ENCODE measurements at regions not wholly inside any gene's neighbourhood (a gene's known extent, or its start where the extent isn't known, plus 50 kb on each side); places are given as distances from the start of the nearest gene placed in this dataset.
"Not testable (repeated sequence)": the region's sequence is repeated elsewhere in the genome, so short reads cannot be mapped to it uniquely, and the experiment has no call there.

- not testable (repeated sequence) for DNase-seq (ENCODE audit: low read depth)
Measured at GRCh38 chr4:31750581-31750980, 1030.4 kb downstream of the PCDH7 start.

- no peak for DNase-seq (ENCODE audit: low read depth)
Measured at GRCh38 chr4:31755751-31756150, 1035.6 kb downstream of the PCDH7 start.

- DNase-seq (ENCODE audit: low read depth): no peak
Measured at GRCh38 chr4:31768756-31769155, 1048.6 kb downstream of the PCDH7 start.

GRCh38 chr4:31783311-31783710 lies 1063.1 kb downstream of the PCDH7 start:
- no peak for DNase-seq (ENCODE audit: low read depth)

- DNase-seq (ENCODE audit: low read depth): no peak
Measured at GRCh38 chr4:31784558-31784957, 1064.4 kb downstream of the PCDH7 start.

DNA sequence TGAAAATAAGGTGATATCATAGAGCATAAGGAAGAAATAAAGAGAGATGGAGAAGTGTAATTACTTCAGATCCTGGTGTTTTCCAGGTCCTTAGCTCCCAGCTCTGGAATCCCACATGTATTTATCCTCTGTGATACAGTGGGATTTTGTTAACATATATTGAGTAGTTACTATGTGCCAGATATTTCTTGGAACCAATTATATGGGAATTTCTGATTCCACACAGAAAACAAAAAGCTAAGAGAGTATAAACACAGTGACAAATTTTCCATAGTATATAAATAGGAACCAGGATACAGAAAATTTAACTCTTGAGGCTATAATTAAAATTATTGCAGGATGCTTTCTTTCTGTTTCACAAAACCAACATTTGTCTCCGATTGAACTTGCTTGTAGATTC lies 1067.5 kb downstream of the PCDH7 start:
- no peak for DNase-seq (ENCODE audit: low read depth)

- DNase-seq (ENCODE audit: low read depth): no peak
Measured at GRCh38 chr4:31788676-31789075, 1068.5 kb downstream of the PCDH7 start.

DNA sequence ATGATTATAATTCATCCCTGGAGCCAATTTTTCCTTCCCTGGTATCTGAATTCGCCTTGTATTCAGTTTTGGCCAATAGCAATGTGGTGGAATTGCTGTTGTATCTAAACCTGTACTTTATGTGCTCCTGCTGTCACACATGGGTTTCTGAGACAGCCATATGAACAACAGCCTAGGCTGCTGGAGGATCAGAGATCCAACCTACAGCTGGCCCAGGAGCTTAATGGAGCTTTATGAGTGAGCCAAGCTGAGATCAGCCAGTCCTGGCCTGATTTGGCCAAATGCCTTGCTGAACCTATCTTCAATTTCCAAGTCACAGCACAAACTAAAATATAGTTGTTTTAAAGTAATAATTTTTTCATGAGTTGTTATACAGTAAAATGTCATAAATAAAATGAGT lies 1071.5 kb downstream of the PCDH7 start:
- DNase-seq (ENCODE audit: low read depth): no peak

DNA sequence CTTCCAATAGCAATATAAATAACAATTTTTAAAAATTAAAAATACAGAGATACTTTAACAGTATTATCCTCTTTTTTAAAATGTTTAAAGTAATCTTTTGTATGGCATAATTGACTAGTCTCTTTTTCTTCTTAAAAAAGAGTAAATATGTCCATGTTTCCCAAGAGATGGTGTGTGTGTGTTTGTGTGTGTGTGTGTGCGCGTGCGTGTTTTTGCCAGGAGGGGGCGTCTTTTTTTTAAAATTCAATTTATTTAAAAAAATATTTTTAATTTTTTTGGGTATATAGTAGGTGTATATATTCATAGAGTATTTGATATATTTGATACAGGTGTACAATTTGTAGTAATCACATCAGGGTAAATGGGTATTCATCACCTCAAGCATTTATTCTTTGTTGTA lies 1073.7 kb downstream of the PCDH7 start:
- no peak for DNase-seq (ENCODE audit: low read depth)

DNA sequence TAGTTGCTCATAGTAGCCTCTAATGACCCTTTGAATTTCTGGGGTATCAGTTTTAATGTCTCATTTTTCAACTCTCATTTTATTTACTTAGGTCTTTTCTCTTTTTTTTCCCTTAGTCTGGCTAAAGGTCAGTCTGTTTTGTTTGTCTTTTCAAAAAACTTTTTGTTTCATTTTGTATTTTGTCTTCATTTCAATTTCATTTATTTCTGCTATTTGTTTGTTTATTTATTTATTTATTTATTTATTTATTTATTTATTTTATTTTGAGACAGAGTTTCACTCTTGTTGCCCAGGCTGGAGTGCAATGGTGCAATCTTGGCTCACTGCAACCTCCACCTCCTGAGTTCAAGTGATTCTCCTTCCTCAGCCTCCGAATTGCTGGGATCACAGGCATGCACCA lies 1076.9 kb downstream of the PCDH7 start:
- DNase-seq (ENCODE audit: low read depth): not testable (repeated sequence)

GRCh38 chr4:31803526-31804195 lies 1083.5 kb downstream of the PCDH7 start:
- no peak for DNase-seq (ENCODE audit: low read depth)

GRCh38 chr4:31807036-31807435 lies 1086.9 kb downstream of the PCDH7 start:
- DNase-seq (ENCODE audit: low read depth): no peak

DNA sequence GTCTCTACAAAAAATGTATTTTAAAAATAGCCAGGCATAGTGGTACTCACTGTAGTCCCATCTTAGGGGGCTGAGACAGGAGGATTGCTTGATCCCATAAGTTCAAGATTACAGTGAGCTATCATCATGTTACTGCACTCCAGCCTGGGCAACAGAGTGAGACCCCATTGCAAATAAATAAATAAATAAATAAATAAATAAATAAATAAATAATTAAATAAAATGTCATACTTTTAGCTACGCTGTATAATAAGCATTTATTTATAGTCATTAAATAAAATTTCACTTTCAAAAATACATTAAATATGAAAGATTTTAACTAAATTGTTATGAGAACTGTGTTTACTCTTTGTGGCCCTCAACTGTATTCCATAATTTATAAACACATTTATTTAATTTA lies 1124.2 kb downstream of the PCDH7 start:
- DNase-seq (ENCODE audit: low read depth): no peak

- DNase-seq (ENCODE audit: low read depth): no peak
Measured at GRCh38 chr4:31851946-31852345, 1131.8 kb downstream of the PCDH7 start.

DNA sequence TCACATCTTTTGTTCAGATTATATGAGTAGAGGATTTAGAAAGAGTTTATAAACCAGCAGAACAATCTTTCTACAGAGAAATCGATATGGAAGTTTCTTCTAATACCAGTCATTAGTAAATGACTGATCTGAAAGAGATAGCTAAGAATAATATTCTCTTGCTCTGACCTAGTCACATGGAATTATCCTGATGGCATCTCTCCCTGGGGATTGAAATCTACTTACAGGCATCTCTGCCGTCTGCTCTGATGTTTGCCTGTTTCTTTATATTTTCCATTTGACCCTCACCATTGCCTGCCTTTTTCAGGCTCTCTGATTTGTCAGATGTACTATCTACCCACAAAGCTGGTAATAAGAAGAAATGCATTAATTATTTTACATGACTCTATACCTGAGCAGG lies 1157.3 kb downstream of the PCDH7 start:
- DNase-seq (ENCODE audit: low read depth): no peak

DNA sequence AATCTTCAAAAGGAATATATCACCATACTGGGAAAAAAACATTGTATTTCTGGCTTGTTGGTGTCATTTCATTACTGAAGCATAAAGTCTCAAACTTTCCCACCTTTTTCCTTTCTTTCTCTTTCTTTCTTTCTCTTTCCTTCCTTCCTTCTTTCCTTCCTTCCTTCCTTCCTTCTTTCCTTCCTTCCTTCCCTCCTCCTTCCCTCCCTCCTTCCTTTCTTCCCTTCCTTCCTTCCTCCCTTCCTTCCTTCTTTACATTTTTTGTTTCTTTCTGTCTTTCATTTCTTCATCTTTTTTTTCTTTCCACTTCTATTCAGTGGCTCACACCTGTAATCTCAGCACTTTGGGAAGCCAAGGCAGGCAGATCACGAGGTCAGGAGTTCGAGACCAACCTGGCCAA lies 1160.7 kb downstream of the PCDH7 start:
- DNase-seq (ENCODE audit: low read depth): not testable (repeated sequence)

DNA sequence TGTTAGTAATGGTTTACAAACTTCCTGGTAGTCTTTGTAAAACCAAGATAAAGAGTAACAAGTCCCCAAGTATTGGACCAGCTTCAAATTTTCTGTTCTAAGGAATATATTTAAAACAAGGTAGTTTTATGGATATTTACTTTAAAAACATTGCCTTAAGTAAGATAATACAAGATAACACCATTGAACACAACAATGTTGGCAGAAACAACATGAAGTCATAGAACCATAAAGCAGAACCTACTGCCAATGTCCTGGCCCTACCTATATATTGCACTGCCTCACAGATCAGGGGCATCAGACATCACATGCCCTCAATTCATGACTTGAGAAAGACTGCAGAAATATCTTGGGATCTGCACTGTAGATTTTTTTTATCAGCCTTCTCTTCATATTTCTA lies 1176.2 kb downstream of the PCDH7 start:
- DNase-seq (ENCODE audit: low read depth): no peak

- DNase-seq (ENCODE audit: low read depth): no peak
Measured at GRCh38 chr4:31905363-31905762, 1185.2 kb downstream of the PCDH7 start.

DNA sequence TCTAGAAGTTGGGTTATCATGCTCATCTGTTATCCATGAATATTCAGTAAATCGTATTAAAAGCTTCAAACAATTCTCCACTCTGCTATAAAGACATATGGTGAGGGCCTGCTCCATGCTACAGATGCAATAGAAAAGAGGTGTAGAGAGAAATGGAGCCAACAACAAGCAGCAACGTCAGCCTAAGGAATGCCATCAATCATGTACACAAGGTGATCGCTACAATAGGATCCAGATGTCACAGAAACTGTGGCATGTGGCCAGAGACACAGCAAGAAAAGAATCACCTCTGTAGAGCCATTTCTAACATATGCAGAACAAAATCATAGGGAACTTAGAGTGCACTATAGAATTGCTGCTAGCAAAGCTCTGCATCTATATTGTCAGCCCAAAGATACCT lies 1188.1 kb downstream of the PCDH7 start:
- DNase-seq (ENCODE audit: low read depth): no peak

- DNase-seq (ENCODE audit: low read depth): no peak
Measured at GRCh38 chr4:31917334-31917733, 1197.2 kb downstream of the PCDH7 start.

GRCh38 chr4:31918891-31919290 lies 1198.7 kb downstream of the PCDH7 start:
- no peak for DNase-seq (ENCODE audit: low read depth)

GRCh38 chr4:31923634-31924033 lies 1203.5 kb downstream of the PCDH7 start:
- DNase-seq (ENCODE audit: low read depth): no peak

DNA sequence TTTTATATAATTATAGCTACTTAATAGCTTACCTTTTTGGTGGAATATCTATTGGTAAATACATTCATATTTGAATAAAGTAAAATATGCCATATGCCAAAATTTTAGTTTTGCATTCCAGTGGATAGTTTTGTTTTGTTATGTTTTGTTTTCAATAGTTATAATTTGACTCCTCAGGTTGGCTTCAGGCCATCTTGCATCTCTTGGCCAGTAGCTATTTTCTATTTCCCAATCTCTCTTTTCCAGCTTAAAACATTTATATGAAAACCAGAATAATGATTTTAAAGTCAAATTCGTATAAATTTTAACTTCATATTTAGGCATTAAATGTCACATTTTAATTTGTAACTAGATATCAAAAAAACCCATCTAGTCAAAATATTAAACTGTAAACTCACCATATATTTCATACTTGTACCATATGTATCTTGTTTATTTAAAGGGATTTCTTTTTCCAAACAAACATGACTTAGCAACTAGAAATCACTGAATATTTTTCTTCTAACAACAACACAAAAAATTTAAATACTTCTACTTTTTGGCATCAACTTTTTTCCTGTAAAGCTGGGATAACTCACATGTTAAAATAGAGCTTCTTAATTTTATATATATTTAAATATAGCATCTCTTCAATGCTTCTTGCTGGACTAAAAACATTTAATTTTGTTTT lies 1209.6 kb downstream of the PCDH7 start:
- no peak for DNase-seq (ENCODE audit: low read depth)

- DNase-seq (ENCODE audit: low read depth): no peak
Measured at GRCh38 chr4:31946456-31946855, 1226.3 kb downstream of the PCDH7 start.
